DLD1 (cell line): ENCODE measurements at regions not wholly inside any gene's neighbourhood (a gene's known extent, or its start where the extent isn't known, plus 50 kb on each side); places are given as distances from the start of the nearest gene placed in this dataset.

ENCODE experiments used
- in situ Hi-C: cut with HindIII; loops from 2 replicates; pipeline ENCODE4 v1.10.0; 2017; ENCODE audit warnings: low sequenced_read_pairs

- in situ Hi-C loops = loop anchor here (25.0 kb wide), 1 partner anchor 101 kb away; no protein-coding TSS in a partner anchor
Measured at GRCh38 chr11:15913261-15913660, 443.1 kb downstream of the SOX6 start.
